Stimulated activated CD8-positive, alpha-beta memory T cell treated with anti-CD3 and anti-CD28 coated beads, Interleukin-4, amount 100 ng/mL, for 4 hours (primary cell): ENCODE measurements at regions not wholly inside any gene's neighbourhood (a gene's known extent, or its start where the extent isn't known, plus 50 kb on each side); places are given as distances from the start of the nearest gene placed in this dataset.
"Not testable (repeated sequence)": the region's sequence is repeated elsewhere in the genome, so short reads cannot be mapped to it uniquely, and the experiment has no call there.

Experiments
- DNase-seq, 2 donors: peaks; one replicate each; pipeline ENCODE4 v3.0.0-alpha.2; 2020; ENCODE audit warnings: low read depth in 2 of 2, low spot score in 1 of 2

DNA sequence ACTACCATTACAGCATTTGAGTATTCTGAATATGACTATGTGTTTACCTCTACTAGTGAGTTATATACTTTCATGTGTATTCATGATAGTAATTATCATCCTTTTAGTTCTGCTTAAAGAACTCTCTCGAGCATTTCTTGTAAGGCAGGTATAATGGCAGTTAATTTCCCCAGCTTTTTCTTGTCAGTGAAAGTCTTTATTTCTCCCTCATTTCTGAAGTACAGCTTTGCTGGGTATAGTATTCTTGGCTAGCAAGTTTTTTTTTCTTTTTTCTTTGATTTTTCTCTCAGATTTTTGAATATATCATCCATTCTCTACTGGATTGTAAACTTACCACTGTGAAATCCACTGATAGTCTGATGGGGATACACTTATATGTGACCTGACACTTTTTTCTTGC lies 165.9 kb upstream of the ARHGAP5 start:
- DNase-seq = no peak

GRCh38 chr14:31913370-31913769 lies 163.7 kb upstream of the ARHGAP5 start:
- DNase-seq = no peak

DNA sequence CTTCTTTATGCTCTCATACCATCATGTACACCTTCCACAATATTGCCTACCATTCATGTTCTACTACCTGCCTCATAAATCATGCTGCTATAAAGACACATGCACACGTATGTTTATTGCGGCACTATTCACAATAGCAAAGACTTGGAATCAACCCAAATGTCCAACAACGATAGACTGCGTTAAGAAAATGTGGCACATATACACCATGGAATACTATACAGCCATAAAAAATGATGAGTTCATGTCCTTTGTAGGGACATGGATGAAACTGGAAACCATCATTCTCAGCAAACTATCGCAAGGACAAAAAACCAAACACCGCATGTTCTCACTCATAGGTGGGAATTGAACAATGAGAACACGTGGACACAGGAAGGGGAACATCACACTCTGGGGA lies 158.8 kb upstream of the ARHGAP5 start:
- not testable (repeated sequence) for DNase-seq

DNA sequence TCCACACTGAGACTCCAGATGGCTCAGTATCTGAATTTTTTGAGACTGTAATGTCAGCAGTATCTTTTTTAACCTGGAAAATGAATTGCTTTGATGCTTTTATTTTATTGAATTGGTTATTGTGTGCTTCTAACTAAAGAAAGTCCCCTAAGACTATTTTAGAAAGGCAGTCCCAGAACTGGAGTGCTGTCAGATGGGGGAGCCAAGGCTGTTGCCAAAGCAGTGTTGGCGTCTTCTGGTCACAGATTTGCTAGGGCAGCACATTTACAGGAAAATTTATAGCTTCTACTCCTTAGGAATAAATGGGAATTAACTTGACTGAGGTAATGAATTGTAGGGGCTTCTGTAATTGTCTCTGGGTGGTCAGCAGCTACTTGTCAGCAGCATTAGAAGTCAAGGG lies 157.1 kb upstream of the ARHGAP5 start:
- no peak for DNase-seq

- DNase-seq = no peak
These were observed 156.0 kb upstream of the ARHGAP5 start for GRCh38 chr14:31920989-31921650.

DNA sequence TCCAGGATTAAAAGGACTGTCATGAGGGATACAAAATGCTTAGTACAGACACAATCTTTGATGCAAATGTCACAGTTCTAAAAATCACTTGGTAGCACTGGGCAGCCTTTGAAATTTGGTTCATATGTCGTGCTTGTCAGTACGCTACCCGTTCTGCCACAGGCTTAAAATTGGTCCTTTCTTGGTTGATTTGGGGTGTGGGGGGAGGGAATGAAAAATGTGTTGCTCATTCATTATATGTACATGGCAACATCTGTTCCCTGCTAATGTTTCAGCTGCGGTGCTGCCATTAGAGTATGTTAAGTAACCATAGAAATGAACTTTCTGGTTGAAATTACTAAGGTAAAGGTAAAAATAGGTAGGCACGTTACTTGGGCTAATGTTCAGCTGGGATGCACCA lies 155.4 kb upstream of the ARHGAP5 start:
- no peak for DNase-seq

DNA sequence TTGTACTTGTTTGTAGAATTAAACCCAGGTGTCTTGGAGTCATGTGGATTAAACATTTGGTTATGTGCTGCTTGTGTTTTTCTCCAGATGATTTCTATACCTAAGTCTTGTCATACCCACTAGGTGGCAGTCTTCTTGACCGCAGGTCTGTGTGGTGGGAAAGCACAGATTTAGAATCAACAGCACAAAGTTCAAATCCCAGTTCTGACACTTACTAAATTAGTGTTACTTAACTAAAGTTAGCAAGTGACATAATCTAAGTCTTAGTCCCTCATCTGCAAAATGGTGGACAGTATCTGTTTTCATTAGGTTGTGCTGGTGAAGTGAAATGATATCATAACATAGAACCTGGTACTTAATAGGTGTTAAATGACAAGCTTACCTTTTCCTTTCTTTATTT lies 151.0 kb upstream of the ARHGAP5 start:
- DNase-seq = no peak

GRCh38 chr14:31926652-31927347 lies 150.3 kb upstream of the ARHGAP5 start:
- DNase-seq = no peak

- no peak for DNase-seq
These were observed 149.7 kb upstream of the ARHGAP5 start for GRCh38 chr14:31927348-31927832.

GRCh38 chr14:31930070-31930469 lies 147.0 kb upstream of the ARHGAP5 start:
- DNase-seq = no peak

DNA sequence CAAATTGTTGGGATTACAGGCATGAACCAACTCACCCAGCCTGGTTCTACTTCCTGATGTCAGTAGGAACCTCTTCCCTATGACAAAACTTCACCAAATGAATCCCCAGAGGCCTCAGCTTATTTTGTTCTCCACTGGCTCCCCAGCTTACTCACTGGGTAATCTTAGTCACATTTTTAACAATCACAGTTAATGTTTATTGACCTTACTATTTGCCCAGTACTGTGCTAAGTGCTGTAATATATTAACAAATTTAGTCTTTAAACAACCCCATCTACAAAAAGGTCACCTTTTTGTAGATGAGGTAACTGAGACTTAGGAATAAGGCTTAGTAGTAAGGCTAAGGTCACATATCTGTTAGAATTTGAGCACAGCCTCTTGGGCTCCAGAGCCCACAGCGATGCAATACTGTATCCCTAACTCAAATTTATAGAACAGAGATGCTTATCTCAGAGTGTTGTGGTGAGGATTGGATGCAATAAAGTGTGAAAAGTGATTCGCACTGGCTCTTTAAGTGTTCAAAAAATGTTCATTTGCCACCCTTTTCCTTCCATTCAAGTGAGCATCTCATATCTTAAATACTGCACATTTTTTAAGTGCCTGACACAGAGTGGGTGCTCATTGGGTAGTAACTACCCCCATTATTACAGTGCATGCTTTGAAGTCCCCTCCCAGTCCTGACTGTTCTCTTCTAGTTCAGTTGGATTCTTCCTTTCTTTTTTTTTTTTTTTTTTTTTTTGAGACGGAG lies 146.4 kb upstream of the ARHGAP5 start:
- no peak for DNase-seq

DNA sequence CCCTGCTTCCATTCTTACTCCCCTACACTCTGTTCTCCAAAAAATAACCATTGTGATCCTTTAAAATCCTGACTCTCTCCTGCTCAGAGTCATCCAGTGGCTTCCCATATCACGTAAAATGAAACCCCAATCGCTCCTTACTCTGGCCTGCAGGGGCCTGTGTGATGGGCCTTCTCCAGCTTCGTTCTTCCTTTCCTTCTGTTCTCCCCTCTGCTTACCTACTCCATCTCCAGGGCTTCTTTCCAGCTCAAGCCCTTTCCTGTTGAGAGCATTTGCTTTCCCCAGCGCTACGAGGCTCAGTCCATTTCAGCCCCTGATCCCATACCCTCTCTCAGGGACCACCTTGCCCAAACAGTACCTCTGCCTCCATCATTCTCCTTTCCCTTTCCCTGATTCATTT lies 144.4 kb upstream of the ARHGAP5 start:
- DNase-seq = no peak

- DNase-seq = no peak
These were observed 143.4 kb upstream of the ARHGAP5 start for GRCh38 chr14:31933716-31934115.

GRCh38 chr14:31934767-31935266 lies 142.3 kb upstream of the ARHGAP5 start:
- DNase-seq = no peak

DNA sequence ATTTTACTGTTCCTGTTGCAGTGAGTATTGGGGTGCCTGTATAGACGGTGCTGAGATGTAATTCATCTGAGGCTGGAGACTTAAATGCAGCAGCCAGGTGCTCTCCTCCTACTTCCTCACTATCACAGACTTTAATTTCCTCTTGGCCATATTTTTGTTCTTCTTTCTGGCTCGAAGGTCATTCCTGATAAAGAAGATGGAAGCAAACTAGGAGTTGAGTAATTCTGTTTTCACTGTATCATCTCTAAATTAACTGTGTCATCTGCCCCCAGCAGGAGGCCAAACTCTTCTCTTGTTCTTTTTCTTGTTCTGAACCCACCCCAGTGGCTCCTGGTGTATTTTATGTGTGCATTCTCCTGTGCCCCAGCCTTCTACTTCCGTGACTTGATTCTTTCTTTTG lies 141.7 kb upstream of the ARHGAP5 start:
- DNase-seq = no peak

- no peak for DNase-seq
These were observed 141.0 kb upstream of the ARHGAP5 start for GRCh38 chr14:31936115-31936514.

DNA sequence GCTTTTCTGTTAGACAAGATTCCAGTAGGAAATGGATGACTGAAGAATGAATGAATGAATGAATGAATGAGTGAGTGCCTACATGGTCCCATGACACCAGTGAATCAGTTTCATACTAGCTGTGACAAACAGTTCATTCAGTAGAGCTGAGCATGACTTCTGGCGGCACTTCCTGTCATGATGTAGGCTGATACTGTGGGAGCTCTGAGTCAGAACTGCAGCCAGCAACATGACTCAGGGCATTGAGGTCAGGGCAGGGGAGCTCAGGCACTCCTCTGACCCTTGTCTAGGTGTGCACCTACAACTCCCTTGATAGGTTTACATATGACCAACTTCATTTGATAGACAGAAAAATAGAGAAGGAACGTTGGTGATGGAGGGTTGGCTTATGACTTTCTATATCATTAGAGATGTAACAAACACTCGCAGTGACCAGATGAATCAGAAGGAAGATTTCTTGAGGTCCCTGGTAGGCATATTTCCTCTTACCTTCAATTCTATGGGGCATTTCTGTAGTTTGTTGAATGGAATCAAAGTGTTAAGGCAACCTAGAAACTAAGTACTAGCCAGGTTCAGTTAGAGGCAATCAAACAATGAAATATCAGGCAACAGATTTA lies 139.3 kb upstream of the ARHGAP5 start:
- DNase-seq = peak; percentile 26 to 36

- no peak for DNase-seq
These were observed 137.2 kb upstream of the ARHGAP5 start for GRCh38 chr14:31939934-31940333.

- DNase-seq = no peak
These were observed 135.6 kb upstream of the ARHGAP5 start for GRCh38 chr14:31941487-31941886.

DNA sequence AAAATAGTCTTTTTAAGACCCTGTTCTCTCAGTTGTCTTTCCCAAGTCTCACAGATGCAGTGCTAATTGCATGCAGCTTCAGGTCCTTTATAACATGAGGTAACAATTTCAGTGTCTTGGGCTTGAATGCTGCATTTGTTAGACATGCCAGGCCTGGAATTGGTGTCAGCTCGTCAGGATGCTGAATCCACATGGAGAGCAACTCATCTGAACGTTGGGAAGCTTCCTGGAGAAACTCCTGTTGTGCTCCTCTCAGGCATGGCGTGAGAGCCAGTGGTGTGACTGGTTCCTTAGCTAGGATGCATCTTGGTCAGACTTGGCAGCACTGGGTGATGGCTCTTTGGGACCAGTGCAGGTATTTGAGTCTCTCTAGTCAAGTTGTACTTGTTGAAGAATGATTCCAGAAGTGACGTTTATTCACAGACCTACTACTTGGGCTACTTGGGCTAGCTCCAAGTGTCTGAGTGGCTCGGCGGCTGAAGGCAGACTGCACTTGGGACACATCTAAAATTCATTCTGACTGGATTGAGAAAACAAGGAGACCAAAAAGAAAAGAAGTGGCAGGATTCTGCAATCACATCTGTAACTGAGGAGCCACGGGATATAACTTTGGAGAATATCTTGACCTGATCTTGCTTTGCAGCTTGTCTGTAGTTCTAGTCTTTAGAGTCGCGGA lies 134.8 kb upstream of the ARHGAP5 start:
- DNase-seq = no peak

- DNase-seq = no peak
These were observed 133.8 kb upstream of the ARHGAP5 start for GRCh38 chr14:31943217-31943799.
